WTC11 (cell line): ENCODE measurements at regions not wholly inside any gene's neighbourhood (a gene's known extent, or its start where the extent isn't known, plus 50 kb on each side); places are given as distances from the start of the nearest gene placed in this dataset.

ENCODE experiments used
- IRF2 ChIP-seq: sonication (generic); formaldehyde crosslinking; IDR thresholded peaks from 2 replicates; pipeline ENCODE4 v1.8.0; 2022; ENCODE audit warnings: low read depth, missing genetic modification reagents, borderline replicate concordance
- MXD4 ChIP-seq: fragments of 250-450 bp; sonication (Bioruptor Pico); IDR thresholded peaks from 2 replicates; pipeline ENCODE4 v1.8.0; 2021; ENCODE audit warnings: mild to moderate bottlenecking, moderate library complexity, borderline replicate concordance
- RELA ChIP-seq: sonication (generic); formaldehyde crosslinking; IDR thresholded peaks from 2 replicates; pipeline ENCODE4 v1.8.1; 2022; ENCODE audit warnings: missing genetic modification reagents, mild to moderate bottlenecking, borderline replicate concordance
- ZNF317 ChIP-seq: sonication (generic); formaldehyde crosslinking; IDR thresholded peaks from 2 replicates; pipeline ENCODE4 v1.8.1; 2023; ENCODE audit warnings: low read depth, mild to moderate bottlenecking, moderate library complexity, missing genetic modification reagents, borderline replicate concordance
- ZNF416 ChIP-seq: fragments of 250-450 bp; sonication (Bioruptor Pico); IDR thresholded peaks from 2 replicates; pipeline ENCODE4 v1.9.0; 2021; ENCODE audit warnings: mild to moderate bottlenecking, inconsistent platforms
- ZNF423 ChIP-seq: fragments of 250-450 bp; sonication (Bioruptor Pico); IDR thresholded peaks from 2 replicates; pipeline ENCODE4 v2.1.2; 2022; ENCODE audit warnings: mild to moderate bottlenecking, moderate library complexity
- TF ChIP-seq, protein P1 (sequence below): sonication (generic); formaldehyde crosslinking; IDR thresholded peaks from 2 replicates; pipeline ENCODE4 v1.8.0; 2022; ENCODE audit warnings: mild to moderate bottlenecking, missing genetic modification reagents
- TF ChIP-seq, protein P2 (sequence below): fragments of 200-600 bp; IDR thresholded peaks from 2 replicates; pipeline ENCODE4 v1.8.0; 2022; ENCODE audit warnings: antibody characterized with exemption
- TF ChIP-seq, protein P3 (sequence below): fragments of 250-450 bp; sonication (Bioruptor Pico); IDR thresholded peaks from 2 replicates; pipeline ENCODE4 v1.9.0; 2021; ENCODE audit warnings: mild to moderate bottlenecking
- TF ChIP-seq, protein P4 (sequence below): sonication (generic); formaldehyde crosslinking; IDR thresholded peaks from 2 replicates; pipeline ENCODE4 v1.8.1; 2023; ENCODE audit warnings: mild to moderate bottlenecking, missing genetic modification reagents, moderate library complexity

DNA sequence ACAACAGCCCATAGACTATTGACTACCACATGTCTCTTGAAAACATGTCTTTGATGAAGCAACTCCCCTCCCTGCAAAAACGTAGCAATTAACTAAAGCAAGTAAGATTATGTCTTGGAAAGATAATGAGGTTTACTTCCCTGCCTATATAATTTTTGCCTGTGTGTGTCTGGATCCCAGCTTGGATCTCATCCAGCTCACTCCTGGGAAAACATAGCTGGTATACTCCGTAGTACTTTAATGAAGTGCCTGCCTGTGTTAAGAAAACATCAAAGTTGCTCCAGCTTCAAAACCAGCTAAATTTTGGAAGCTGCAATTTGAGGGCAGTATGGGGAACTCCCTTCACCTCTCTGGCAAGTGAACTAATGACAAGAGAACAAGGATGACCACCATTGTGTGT is 182.6 kb upstream of the C9orf72 start:
- TF ChIP-seq, protein P1, sequence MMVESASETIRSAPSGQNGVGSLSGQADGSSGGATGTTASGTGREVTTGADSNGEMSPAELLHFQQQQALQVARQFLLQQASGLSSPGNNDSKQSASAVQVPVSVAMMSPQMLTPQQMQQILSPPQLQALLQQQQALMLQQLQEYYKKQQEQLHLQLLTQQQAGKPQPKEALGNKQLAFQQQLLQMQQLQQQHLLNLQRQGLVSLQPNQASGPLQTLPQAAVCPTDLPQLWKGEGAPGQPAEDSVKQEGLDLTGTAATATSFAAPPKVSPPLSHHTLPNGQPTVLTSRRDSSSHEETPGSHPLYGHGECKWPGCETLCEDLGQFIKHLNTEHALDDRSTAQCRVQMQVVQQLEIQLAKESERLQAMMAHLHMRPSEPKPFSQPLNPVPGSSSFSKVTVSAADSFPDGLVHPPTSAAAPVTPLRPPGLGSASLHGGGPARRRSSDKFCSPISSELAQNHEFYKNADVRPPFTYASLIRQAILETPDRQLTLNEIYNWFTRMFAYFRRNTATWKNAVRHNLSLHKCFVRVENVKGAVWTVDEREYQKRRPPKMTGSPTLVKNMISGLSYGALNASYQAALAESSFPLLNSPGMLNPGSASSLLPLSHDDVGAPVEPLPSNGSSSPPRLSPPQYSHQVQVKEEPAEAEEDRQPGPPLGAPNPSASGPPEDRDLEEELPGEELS (CRISPR knock-in tag): no peak
- TF ChIP-seq ZNF317 (CRISPR knock-in tag) (no peak), ZNF423 (CRISPR knock-in tag) (no peak), RELA (CRISPR knock-in tag) (no peak), MXD4 (CRISPR knock-in tag) (no peak), IRF2 (no peak), ZNF416 (CRISPR knock-in tag) (no peak)
- TF ChIP-seq, protein P2, sequence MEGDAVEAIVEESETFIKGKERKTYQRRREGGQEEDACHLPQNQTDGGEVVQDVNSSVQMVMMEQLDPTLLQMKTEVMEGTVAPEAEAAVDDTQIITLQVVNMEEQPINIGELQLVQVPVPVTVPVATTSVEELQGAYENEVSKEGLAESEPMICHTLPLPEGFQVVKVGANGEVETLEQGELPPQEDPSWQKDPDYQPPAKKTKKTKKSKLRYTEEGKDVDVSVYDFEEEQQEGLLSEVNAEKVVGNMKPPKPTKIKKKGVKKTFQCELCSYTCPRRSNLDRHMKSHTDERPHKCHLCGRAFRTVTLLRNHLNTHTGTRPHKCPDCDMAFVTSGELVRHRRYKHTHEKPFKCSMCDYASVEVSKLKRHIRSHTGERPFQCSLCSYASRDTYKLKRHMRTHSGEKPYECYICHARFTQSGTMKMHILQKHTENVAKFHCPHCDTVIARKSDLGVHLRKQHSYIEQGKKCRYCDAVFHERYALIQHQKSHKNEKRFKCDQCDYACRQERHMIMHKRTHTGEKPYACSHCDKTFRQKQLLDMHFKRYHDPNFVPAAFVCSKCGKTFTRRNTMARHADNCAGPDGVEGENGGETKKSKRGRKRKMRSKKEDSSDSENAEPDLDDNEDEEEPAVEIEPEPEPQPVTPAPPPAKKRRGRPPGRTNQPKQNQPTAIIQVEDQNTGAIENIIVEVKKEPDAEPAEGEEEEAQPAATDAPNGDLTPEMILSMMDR: no peak
- TF ChIP-seq, protein P3, sequence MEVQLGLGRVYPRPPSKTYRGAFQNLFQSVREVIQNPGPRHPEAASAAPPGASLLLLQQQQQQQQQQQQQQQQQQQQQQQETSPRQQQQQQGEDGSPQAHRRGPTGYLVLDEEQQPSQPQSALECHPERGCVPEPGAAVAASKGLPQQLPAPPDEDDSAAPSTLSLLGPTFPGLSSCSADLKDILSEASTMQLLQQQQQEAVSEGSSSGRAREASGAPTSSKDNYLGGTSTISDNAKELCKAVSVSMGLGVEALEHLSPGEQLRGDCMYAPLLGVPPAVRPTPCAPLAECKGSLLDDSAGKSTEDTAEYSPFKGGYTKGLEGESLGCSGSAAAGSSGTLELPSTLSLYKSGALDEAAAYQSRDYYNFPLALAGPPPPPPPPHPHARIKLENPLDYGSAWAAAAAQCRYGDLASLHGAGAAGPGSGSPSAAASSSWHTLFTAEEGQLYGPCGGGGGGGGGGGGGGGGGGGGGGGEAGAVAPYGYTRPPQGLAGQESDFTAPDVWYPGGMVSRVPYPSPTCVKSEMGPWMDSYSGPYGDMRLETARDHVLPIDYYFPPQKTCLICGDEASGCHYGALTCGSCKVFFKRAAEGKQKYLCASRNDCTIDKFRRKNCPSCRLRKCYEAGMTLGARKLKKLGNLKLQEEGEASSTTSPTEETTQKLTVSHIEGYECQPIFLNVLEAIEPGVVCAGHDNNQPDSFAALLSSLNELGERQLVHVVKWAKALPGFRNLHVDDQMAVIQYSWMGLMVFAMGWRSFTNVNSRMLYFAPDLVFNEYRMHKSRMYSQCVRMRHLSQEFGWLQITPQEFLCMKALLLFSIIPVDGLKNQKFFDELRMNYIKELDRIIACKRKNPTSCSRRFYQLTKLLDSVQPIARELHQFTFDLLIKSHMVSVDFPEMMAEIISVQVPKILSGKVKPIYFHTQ (CRISPR knock-in tag): no peak
- TF ChIP-seq, protein P4, sequence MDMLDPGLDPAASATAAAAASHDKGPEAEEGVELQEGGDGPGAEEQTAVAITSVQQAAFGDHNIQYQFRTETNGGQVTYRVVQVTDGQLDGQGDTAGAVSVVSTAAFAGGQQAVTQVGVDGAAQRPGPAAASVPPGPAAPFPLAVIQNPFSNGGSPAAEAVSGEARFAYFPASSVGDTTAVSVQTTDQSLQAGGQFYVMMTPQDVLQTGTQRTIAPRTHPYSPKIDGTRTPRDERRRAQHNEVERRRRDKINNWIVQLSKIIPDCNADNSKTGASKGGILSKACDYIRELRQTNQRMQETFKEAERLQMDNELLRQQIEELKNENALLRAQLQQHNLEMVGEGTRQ (CRISPR knock-in tag): no peak
